Stomach (tissue), 8 donors: ENCODE measurements at regions not wholly inside any gene's neighbourhood (a gene's known extent, or its start where the extent isn't known, plus 50 kb on each side); places are given as distances from the start of the nearest gene placed in this dataset.

Experiments
- DNase-seq, 2 donors: peaks; one replicate each; pipeline versions ENCODE4 v3.0.0 to v3.0.0-alpha.2; 2013 to 2019
- H3K27ac ChIP-seq, 5 donors: fragments of 200-600 bp in 4 of 5; sonication (generic) in 4 of 5; one replicate each; pipeline ENCODE4 v1.5.1; 2013 to 2019; ENCODE audit warnings: mild to moderate bottlenecking in 1 of 5, moderate library complexity in 1 of 5
- H3K27me3 ChIP-seq, 3 donors: fragments of 200-600 bp; sonication (generic); one replicate each; pipeline ENCODE4 v1.5.1; 2017 to 2019; ENCODE audit warnings: mixed run types in 1 of 3
- H3K36me3 ChIP-seq, 4 donors: fragments of 200-600 bp; sonication (generic); 1 replicate in 3 of 4; 2 replicates in 1 of 4; pipeline ENCODE4 v1.5.1; 2016 to 2019
- H3K4me1 ChIP-seq, 4 donors: fragments of 200-600 bp; sonication (generic); one replicate each; pipeline ENCODE4 v1.5.1; 2016 to 2019
- H3K4me3 ChIP-seq, 4 donors: fragments of 200-600 bp; sonication (generic) in 3 of 4; one replicate each; pipeline ENCODE4 v1.5.1; 2016 to 2019; ENCODE audit warnings: mild to moderate bottlenecking in 1 of 4
- H3K9me3 ChIP-seq, 4 donors: fragments of 200-600 bp; sonication (generic); one replicate each; pipeline ENCODE4 v1.5.1; 2016 to 2019
- EP300 ChIP-seq: sonication (generic); formaldehyde crosslinking; IDR thresholded peaks from one replicate; pipeline ENCODE4 v1.6.1; 2017; ENCODE audit warnings: antibody characterized with exemption
- POLR2A ChIP-seq, 4 donors: fragments of 450-650 bp; IDR thresholded peaks; one replicate each; pipeline ENCODE4 v1.6.1; 2016; ENCODE audit warnings: antibody characterized with exemption in 4 of 4, control low read depth in 2 of 4, mild to moderate bottlenecking in 1 of 4, moderate library complexity in 1 of 4
- POLR2AphosphoS5 ChIP-seq, 3 donors: sonication (generic); formaldehyde crosslinking; IDR thresholded peaks; one replicate each; pipeline ENCODE4 v1.6.1; 2016; ENCODE audit warnings: antibody characterized with exemption in 3 of 3
- WGBS, 5 donors: extraction: QIAGEN DNeasy Blood & Tissue Kit in 3 of 5; methylation state at CpG; one replicate each; pipeline versions ENCODE4 v1.1.5 to v1.1.7; 2013 to 2018; 5-methylcytosine and 5-hydroxymethylcytosine counted together
- intact Hi-C: fragments of 100-400 bp; cut with DNase I; formaldehyde crosslinking; loops from one replicate; pipeline ENCODE4 v1.15.1; 2023; ENCODE audit warnings: low total_unique reads
- TF ChIP-seq, protein P1 (sequence below), 7 experiments: fragments of 450-650 bp in 4 of 7; fragments of 200-600 bp in 3 of 7; sonication (generic) in 3 of 7; IDR thresholded peaks; one replicate each; pipeline ENCODE4 v1.5.1; 2016 to 2019; ENCODE audit warnings: antibody characterized with exemption in 7 of 7, control low read depth in 2 of 7, mild to moderate bottlenecking in 1 of 7
- donor health status: healthy with polysubstance abuse.
- donor health status: Bipolar disorder and iron deficiency.
- donor health status: healthy.

DNA sequence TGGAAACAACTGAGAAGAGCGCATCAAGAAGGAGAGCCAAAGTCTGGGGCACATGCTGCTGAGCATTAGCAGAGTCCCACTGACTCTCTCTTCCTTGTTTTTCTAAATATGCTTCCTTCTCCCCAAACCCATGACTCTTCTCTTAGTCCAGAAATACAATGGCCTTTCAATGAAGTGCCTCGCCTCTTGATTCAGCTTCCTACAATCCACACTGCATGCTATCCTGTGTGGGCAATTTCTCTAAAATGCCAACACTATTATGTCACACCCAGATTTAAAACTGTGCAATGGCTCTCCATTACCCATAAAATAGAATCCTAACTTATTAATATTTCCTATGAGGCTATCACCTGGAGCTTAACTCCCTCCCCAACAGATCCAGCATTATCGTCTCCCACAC, 198.6 kb downstream of the RPAP3 start:
- 90 to 95% (median 93%) methylated on average over 3 of the region's 3 CpGs for WGBS, 5 donors
- no peak overlapping the region for H3K4me3 ChIP-seq
- no peaks in the 10 kb centered on the region for H3K9me3 ChIP-seq
- H3K4me1 ChIP-seq, result peaks cover 0 to 10% (median 0%) of the 10 kb centered on the region in 4 donors
- H3K27ac ChIP-seq, result no peak overlapping the region
- DNase-seq, result no peak
- no peaks in the 10 kb centered on the region for H3K27me3 ChIP-seq
- intact Hi-C loops, result no loop called here
- TF ChIP-seq, protein P1, sequence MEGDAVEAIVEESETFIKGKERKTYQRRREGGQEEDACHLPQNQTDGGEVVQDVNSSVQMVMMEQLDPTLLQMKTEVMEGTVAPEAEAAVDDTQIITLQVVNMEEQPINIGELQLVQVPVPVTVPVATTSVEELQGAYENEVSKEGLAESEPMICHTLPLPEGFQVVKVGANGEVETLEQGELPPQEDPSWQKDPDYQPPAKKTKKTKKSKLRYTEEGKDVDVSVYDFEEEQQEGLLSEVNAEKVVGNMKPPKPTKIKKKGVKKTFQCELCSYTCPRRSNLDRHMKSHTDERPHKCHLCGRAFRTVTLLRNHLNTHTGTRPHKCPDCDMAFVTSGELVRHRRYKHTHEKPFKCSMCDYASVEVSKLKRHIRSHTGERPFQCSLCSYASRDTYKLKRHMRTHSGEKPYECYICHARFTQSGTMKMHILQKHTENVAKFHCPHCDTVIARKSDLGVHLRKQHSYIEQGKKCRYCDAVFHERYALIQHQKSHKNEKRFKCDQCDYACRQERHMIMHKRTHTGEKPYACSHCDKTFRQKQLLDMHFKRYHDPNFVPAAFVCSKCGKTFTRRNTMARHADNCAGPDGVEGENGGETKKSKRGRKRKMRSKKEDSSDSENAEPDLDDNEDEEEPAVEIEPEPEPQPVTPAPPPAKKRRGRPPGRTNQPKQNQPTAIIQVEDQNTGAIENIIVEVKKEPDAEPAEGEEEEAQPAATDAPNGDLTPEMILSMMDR (IDR thresholded peaks at IDR 0.05), result no peak
- TF ChIP-seq POLR2AphosphoS5 (IDR thresholded peaks at IDR 0.05), result no peak
- no peak for TF ChIP-seq EP300
- no peak for TF ChIP-seq POLR2A (IDR thresholded peaks at IDR 0.05)
- no peaks in the 10 kb centered on the region for H3K36me3 ChIP-seq

DNA sequence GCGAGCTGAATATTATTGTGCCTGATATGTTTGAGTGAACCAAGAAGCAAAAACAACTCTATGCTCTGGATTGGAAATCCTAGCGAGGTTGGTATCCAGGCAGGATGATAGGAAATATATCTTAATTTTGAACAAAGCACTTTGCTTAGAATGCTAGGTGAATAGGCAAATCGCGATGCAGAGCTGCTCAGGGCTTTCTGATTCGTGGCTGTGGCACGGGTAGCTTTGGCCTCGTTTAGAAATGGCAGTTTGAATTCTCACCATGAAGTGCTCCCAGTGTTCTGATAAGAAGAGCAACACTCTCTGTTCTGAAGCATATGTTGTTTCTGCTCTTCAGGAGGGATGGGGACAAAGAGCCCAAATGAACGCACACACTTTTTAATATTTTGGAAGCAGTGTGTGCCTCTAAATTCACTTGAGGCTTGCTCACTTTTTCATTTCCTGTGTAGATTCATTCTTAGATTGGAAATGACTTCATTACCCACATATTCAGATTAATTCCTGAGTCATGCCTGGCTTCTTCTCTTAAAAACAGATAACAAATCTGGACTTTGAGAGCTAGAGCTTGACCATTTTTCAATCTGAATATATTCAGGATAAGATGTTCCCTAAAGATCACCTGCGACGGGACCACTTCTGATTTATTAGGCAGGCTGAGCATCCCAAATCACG, 200.9 kb downstream of the RPAP3 start:
- Histone ChIP-seq H3K4me3 (no peak overlapping the region), H3K4me1 (peaks cover 0 to 10% (median 0%) of the 10 kb centered on the region in 4 donors), H3K9me3 (no peaks in the 10 kb centered on the region), H3K27me3 (no peaks in the 10 kb centered on the region), H3K36me3 (no peaks in the 10 kb centered on the region), H3K27ac (no peak overlapping the region)
- no peak for TF ChIP-seq POLR2A (IDR thresholded peaks at IDR 0.05)
- TF ChIP-seq EP300, result no peak
- no peak for TF ChIP-seq POLR2AphosphoS5 (IDR thresholded peaks at IDR 0.05)
- TF ChIP-seq, protein P1 (IDR thresholded peaks at IDR 0.05), result no peak
- intact Hi-C loops, result no loop called here
- whole genome bisulfite sequencing, 5 donors, result 73 to 86% (median 82%) methylated on average over 11 of the region's 11 CpGs
- no peak for DNase-seq

DNA sequence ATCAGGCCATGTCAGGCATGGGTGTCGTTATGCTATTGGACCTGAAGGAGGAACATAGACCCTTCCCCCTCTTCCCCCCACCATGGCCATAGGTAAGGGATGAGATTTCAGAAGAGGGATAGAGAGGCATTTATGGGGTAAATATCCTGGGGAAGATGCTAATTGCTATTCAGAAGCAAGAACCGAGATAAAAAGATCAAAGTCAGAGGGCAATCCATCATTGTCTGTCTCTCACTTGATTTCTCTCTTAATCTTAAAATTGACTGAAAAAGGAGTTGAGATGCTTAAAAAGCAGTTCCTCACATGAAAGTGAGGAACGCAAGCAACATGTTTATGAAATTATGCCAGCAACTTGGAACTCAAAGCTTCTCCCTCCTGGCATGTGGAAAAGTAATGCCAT, 212.0 kb downstream of the RPAP3 start:
- Histone ChIP-seq H3K9me3 (peaks cover 0 to 15% (median 11%) of the 10 kb centered on the region in 4 donors), H3K4me1 (no peaks in the 10 kb centered on the region), H3K36me3 (no peaks in the 10 kb centered on the region), H3K27ac (no peak overlapping the region), H3K27me3 (peaks cover 0 to 9% (median 0%) of the 10 kb centered on the region in 3 donors), H3K4me3 (no peak overlapping the region)
- DNase-seq, result no peak
- intact Hi-C loops, result no loop called here
- WGBS, 5 donors, result 55 to 65% (median 58%) methylated on average over 3 of the region's 3 CpGs
- no peak for TF ChIP-seq POLR2A (IDR thresholded peaks at IDR 0.05)
- no peak for TF ChIP-seq EP300
- TF ChIP-seq POLR2AphosphoS5 (IDR thresholded peaks at IDR 0.05), result no peak
- TF ChIP-seq, protein P1 (IDR thresholded peaks at IDR 0.05), result no peak

DNA sequence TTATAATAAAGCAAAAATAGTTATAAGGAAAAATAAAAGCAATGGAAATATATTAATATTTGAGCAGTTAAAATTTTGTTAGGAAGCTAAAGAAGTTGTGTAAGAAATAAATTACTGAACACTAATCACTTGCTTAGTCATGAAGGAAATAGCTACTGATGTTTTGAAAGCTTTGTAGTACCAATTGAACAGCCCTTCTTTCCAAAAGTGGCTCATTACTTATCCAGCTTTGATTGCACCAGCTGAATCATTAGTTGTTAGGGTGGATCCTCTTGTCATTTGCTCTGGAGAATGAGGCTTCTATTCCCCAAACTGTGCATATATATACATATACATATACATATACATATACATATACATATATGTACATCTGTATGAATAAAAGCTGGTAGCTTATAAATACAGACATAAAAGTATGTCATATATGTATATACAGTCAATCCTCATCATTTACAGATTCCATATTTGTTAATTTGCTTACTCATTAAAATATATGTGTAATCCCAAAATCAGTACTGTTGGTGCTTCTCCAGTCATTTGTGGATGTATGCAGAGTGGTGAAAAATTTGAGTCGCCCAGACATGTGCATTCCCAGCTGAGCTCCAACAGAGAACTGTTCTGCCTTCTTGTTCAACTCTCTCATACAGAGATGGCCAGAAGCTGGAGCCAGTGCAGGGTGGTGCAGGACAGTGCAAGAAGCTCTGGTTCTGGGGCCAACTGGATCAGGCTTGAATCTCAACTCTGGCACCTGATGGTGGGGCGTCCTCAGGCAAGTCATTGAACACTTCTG, 214.1 kb downstream of the RPAP3 start:
- WGBS, 5 donors, result 55 to 79% (median 64%) methylated on average over 2 of the region's 2 CpGs
- intact Hi-C loops, result no loop called here
- Histone ChIP-seq H3K27me3 (peaks cover 0 to 9% (median 0%) of the 10 kb centered on the region in 3 donors), H3K9me3 (peaks cover 0 to 13% (median 4%) of the 10 kb centered on the region in 4 donors), H3K36me3 (no peaks in the 10 kb centered on the region), H3K4me3 (no peak overlapping the region), H3K27ac (no peak overlapping the region), H3K4me1 (no peaks in the 10 kb centered on the region)
- no peak for DNase-seq
- TF ChIP-seq POLR2A (IDR thresholded peaks at IDR 0.05), result no peak
- no peak for TF ChIP-seq POLR2AphosphoS5 (IDR thresholded peaks at IDR 0.05)
- TF ChIP-seq, protein P1 (IDR thresholded peaks at IDR 0.05), result no peak
- no peak for TF ChIP-seq EP300
